Thoracic aorta (tissue), 2 donors: ENCODE measurements at regions not wholly inside any gene's neighbourhood (a gene's known extent, or its start where the extent isn't known, plus 50 kb on each side); places are given as distances from the start of the nearest gene placed in this dataset.

Experiments
- ATAC-seq: fragments of 150-250 bp; one replicate; pipeline ENCODE4 v1.8.0; 2017; ENCODE audit warnings: low read depth; ENCODE audit not compliant: insufficient number of reproducible peaks, low FRiP score
- DNase-seq: peaks from one replicate; pipeline ENCODE4 v3.0.0-alpha.2; 2020; ENCODE audit warnings: low spot score
- H3K27ac ChIP-seq, 2 donors: fragments of 200-600 bp; sonication (generic); 1 replicate in 1 of 2; 2 replicates in 1 of 2; pipeline ENCODE4 v1.5.1; 2016; ENCODE audit warnings: mild to moderate bottlenecking in 2 of 2, moderate library complexity in 2 of 2
- H3K27me3 ChIP-seq: fragments of 200-600 bp; sonication (generic); replicated peaks from 2 replicates; pipeline ENCODE4 v1.6.0; 2016; ENCODE audit warnings: mild to moderate bottlenecking; ENCODE audit not compliant: insufficient read depth
- H3K36me3 ChIP-seq: fragments of 200-600 bp; sonication (generic); one replicate; pipeline ENCODE4 v1.5.1; 2016
- H3K4me1 ChIP-seq, 2 donors: fragments of 200-600 bp; sonication (generic); 1 replicate in 1 of 2; 2 replicates in 1 of 2; pipeline versions ENCODE4 v1.5.1 to v1.6.0; 2016; ENCODE audit warnings: low read depth in 2 of 2, mild to moderate bottlenecking in 1 of 2; ENCODE audit not compliant: control insufficient read depth in 1 of 2
- H3K4me3 ChIP-seq: fragments of 200-600 bp; sonication (generic); 2 replicates; pipeline ENCODE4 v1.5.1; 2016; ENCODE audit warnings: mild to moderate bottlenecking
- H3K9me3 ChIP-seq: fragments of 200-600 bp; sonication (generic); 2 replicates; pipeline ENCODE4 v1.5.1; 2016
- CTCF ChIP-seq: fragments of 200-600 bp; sonication (generic); IDR thresholded peaks from one replicate; pipeline ENCODE4 v1.5.1; 2019; ENCODE audit warnings: antibody characterized with exemption

- H3K36me3 ChIP-seq: no peaks in the 10 kb centered on the region
- H3K27ac ChIP-seq: no peak overlapping the region
- no peak for TF ChIP-seq CTCF
- no peak for DNase-seq
- no peak overlapping the region for H3K4me3 ChIP-seq
- no peaks in the 10 kb centered on the region for H3K27me3 ChIP-seq
- no peaks in the 10 kb centered on the region for H3K4me1 ChIP-seq
- H3K9me3 ChIP-seq: no peaks in the 10 kb centered on the region
- ATAC-seq: no peak
Observed at GRCh38 chr1:230495891-230496385, 69.8 kb upstream of the PGBD5 start.

DNA sequence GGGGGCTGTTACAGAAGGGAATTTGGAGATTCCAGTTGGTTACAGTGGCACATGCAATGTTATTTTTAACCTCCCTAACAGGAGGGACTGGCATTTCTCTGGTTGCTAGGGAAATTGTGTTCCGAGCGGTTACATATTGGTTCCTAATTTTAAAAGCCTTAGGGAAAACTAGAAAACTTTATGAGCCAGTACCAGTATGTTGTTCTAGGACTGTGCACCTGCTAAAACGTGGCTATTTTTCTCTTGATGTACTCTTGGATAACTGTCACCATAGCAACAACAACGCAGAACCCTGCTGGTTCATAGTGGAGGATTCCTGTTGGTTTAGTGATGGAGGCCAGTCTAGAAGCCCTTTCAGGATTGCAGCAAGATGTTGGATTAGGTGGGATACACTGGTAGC lies 68.9 kb upstream of the PGBD5 start:
- TF ChIP-seq CTCF: no peak
- DNase-seq (no peak), ATAC-seq (no peak)
- Histone ChIP-seq H3K27me3 (no peaks in the 10 kb centered on the region), H3K9me3 (no peaks in the 10 kb centered on the region), H3K27ac (no peak overlapping the region), H3K4me1 (no peaks in the 10 kb centered on the region), H3K4me3 (no peak overlapping the region), H3K36me3 (no peaks in the 10 kb centered on the region)

DNA sequence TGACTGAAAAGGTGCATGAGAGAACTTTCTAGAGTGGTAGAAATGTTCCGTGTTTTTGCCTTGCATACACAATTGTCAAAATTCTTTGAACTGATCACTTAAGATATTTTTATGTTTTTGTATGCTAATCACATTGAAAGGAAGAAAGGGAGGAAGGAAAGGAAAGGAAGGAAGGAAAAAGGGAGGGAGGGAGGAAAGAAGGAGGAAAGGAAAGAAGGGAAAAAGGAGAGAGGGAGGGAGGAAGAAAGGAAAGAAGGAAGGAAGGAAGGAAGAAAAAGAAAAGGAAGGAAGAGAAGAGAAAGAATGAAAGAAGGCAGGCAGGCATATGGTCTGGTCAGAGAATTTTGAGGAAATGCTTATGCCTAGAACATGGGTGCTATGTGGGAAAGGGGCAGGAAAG lies 68.4 kb upstream of the PGBD5 start:
- ATAC-seq: no peak
- Histone ChIP-seq H3K36me3 (no peaks in the 10 kb centered on the region), H3K9me3 (no peaks in the 10 kb centered on the region), H3K4me1 (no peaks in the 10 kb centered on the region), H3K4me3 (no peak overlapping the region), H3K27me3 (no peaks in the 10 kb centered on the region), H3K27ac (no peak overlapping the region)
- no peak for TF ChIP-seq CTCF
- no peak for DNase-seq

DNA sequence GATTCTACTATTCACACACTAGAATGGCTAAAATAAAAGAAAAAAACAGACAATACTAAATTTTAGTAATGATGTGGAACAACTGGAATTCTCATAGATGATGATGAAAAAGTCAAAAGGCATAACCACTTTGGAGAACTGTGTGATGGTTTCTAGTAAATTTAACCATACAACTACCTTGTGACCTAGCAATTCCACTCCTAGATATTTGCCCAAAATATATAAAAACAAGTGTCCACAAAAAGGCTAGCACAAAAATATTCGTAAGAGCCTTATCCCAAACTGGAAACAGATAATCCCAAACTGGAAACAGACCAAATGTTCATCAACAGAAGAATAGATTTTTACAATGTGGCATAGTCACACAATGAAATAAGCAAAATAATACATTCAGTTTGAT lies 67.9 kb upstream of the PGBD5 start:
- Histone ChIP-seq H3K4me3 (no peak overlapping the region), H3K36me3 (no peaks in the 10 kb centered on the region), H3K27me3 (no peaks in the 10 kb centered on the region), H3K9me3 (no peaks in the 10 kb centered on the region), H3K27ac (no peak overlapping the region), H3K4me1 (no peaks in the 10 kb centered on the region)
- DNase-seq: no peak
- no peak for TF ChIP-seq CTCF
- no peak for ATAC-seq

DNA sequence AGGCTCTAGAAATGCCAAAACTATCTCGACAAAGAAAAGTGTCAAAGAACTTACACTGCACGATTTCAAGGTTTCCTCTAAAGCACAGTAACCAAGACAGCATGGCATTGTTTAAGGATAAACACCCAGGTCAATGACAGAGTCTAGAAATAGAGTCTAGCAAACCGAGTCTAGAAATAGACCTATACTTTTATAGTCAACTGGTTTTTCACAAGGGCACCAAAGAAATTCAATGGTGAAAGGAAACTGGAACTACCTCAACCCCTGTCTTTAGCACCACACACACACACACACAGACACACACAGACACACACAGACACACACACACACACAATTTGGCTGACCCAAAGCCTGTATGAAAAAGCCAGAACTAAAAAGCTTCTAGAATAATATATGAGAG lies 67.1 kb upstream of the PGBD5 start:
- Histone ChIP-seq H3K27me3 (no peaks in the 10 kb centered on the region), H3K9me3 (no peaks in the 10 kb centered on the region), H3K4me1 (no peaks in the 10 kb centered on the region), H3K27ac (no peak overlapping the region), H3K36me3 (no peaks in the 10 kb centered on the region), H3K4me3 (no peak overlapping the region)
- DNase-seq (no peak), ATAC-seq (no peak)
- no peak for TF ChIP-seq CTCF
